HCT116 (cell line): ENCODE measurements at regions not wholly inside any gene's neighbourhood (a gene's known extent, or its start where the extent isn't known, plus 50 kb on each side); places are given as distances from the start of the nearest gene placed in this dataset.

ENCODE experiments used
- ATAC-seq: fragments of 200-7000 bp; cut with Tn5 transposase; 2 replicates; pipeline ENCODE4 v1.9.1; 2020; ENCODE audit warnings: mild to moderate bottlenecking, moderate library complexity
- BruUV-seq: library from RNA; stranded (reverse); fragments of 400-500 nt; replicated peaks from 2 replicates; lab custom pipeline; 2021; lab: Mats Ljungman, UMichigan
- CTCF ChIA-PET: fragments of 300-600 bp; sonication (Branson Sonifier 250); formaldehyde crosslinking; loops from one replicate; lab custom pipeline; 2021; ENCODE audit warnings: antibody characterized with exemption; lab: Charles Lee
- POLR2A ChIA-PET: fragments of 300-600, 350-600 bp; sonication (Branson Sonifier 250); formaldehyde crosslinking; loops from one replicate; lab custom pipeline; 2021; ENCODE audit warnings: antibody characterized with exemption; lab: Charles Lee
- RAD21 ChIA-PET, 2 experiments: fragments of 300-600 bp; sonication (Branson Sonifier 250); formaldehyde crosslinking; loops; one replicate each; lab custom pipeline; 2023; ENCODE audit warnings: low total read pairs in 2 of 2; ENCODE audit not compliant: uncharacterized antibody in 2 of 2, unreplicated experiment in 2 of 2, low non-redundant PET in 1 of 2; lab: Charles Lee
- DNase-seq: peaks from one replicate; pipeline ENCODE4 v3.0.0-alpha.2; 2010; ENCODE audit warnings: low read depth, low spot score
- H2AFZ ChIP-seq: fragments of 200-600 bp; shearing (Covaris generic), sonication (generic); 2 replicates; pipeline ENCODE4 v1.6.1; 2017; ENCODE audit warnings: low read depth, mixed run types, mixed read lengths, antibody characterized with exemption, low read length; ENCODE audit not compliant: poor library complexity, severe bottlenecking
- H3K27ac ChIP-seq: 2 replicates; pipeline ENCODE4 v1.5.1; 2012; ENCODE audit warnings: low read depth, low read length
- H3K27me3 ChIP-seq: fragments of 200-600 bp; sonication (generic); 2 replicates; pipeline ENCODE4 v1.6.1; 2016; ENCODE audit warnings: mixed run types, low read length, mixed read lengths; ENCODE audit not compliant: insufficient read depth
- H3K36me3 ChIP-seq, 2 experiments: fragments of 200-500 bp in 1 of 2; fragments of 200-600 bp in 1 of 2; sonication (Bioruptor generic) in 1 of 2; sonication (generic) in 1 of 2; 2 replicates each; pipeline versions ENCODE4 v1.5.1 to v1.6.1; 2014 to 2016; ENCODE audit warnings: low read length in 2 of 2, inconsistent platforms in 1 of 2, mixed read lengths in 1 of 2, mixed run types in 1 of 2; ENCODE audit not compliant: insufficient read depth in 2 of 2, control insufficient read depth in 1 of 2
- H3K4me1 ChIP-seq, 2 experiments: fragments of 200-600 bp in 1 of 2; sonication (generic) in 1 of 2; 2 replicates each; pipeline versions ENCODE4 v1.5.1 to v1.6.1; 2012 to 2017; ENCODE audit warnings: low read length in 2 of 2, inconsistent platforms in 1 of 2, mild to moderate bottlenecking in 1 of 2, mixed read lengths in 1 of 2, mixed run types in 1 of 2, moderate library complexity in 1 of 2; ENCODE audit not compliant: insufficient read depth in 2 of 2, control insufficient read depth in 1 of 2
- H3K4me2 ChIP-seq: fragments of 200-600 bp; sonication (generic); 2 replicates; pipeline ENCODE4 v1.6.1; 2017; ENCODE audit warnings: mixed run types, low read length, mixed read lengths
- H3K4me3 ChIP-seq, 2 experiments: fragments of 200-600 bp in 1 of 2; sonication (generic) in 1 of 2; replicated peaks in 1 of 2; 2 replicates each; pipeline ENCODE4 v1.5.1; 2011 to 2016; ENCODE audit warnings: low read length in 2 of 2, control low read depth in 1 of 2, low read depth in 1 of 2, mild to moderate bottlenecking in 1 of 2, mixed read lengths in 1 of 2, mixed run types in 1 of 2
- H3K79me2 ChIP-seq: fragments of 200-600 bp; sonication (generic); 2 replicates; pipeline ENCODE4 v1.6.1; 2017; ENCODE audit warnings: mild to moderate bottlenecking, mixed run types, low read length, moderate library complexity, mixed read lengths; ENCODE audit not compliant: insufficient read depth
- H3K9ac ChIP-seq: fragments of 200-600 bp; sonication (generic); 2 replicates; pipeline ENCODE4 v1.6.1; 2016; ENCODE audit warnings: low read length, mixed read lengths
- H3K9me2 ChIP-seq: fragments of 200-600 bp; sonication (generic), shearing (Covaris generic); 2 replicates; pipeline ENCODE4 v1.6.1; 2017; ENCODE audit warnings: mixed run types, mild to moderate bottlenecking, moderate library complexity; ENCODE audit not compliant: insufficient read depth
- H3K9me3 ChIP-seq, 2 experiments: fragments of 200-500 bp in 1 of 2; fragments of 200-600 bp in 1 of 2; sonication (Bioruptor generic) in 1 of 2; sonication (generic) in 1 of 2; 2 replicates each; pipeline ENCODE4 v1.6.1; 2014 to 2017; ENCODE audit warnings: low read length in 2 of 2, mixed read lengths in 2 of 2, inconsistent platforms in 1 of 2, low read depth in 1 of 2, mild to moderate bottlenecking in 1 of 2, mixed run types in 1 of 2, moderate library complexity in 1 of 2; ENCODE audit not compliant: control insufficient read depth in 1 of 2, insufficient read depth in 1 of 2
- H4K20me1 ChIP-seq: fragments of 200-600 bp; sonication (generic), shearing (Covaris generic); 2 replicates; pipeline ENCODE4 v1.6.1; 2017; ENCODE audit warnings: mixed run types, mild to moderate bottlenecking, moderate library complexity; ENCODE audit not compliant: insufficient read depth
- EZH2 ChIP-seq: fragments of 200-600 bp; sonication (generic); IDR thresholded peaks from 2 replicates; pipeline ENCODE4 v1.6.1; 2017; ENCODE audit warnings: antibody characterized with exemption, mixed run types
- EZH2phosphoT487 ChIP-seq: fragments of 200-600 bp; IDR thresholded peaks from 2 replicates; pipeline ENCODE4 v1.6.1; 2018; ENCODE audit warnings: antibody characterized with exemption, borderline replicate concordance
- POLR2A ChIP-seq: IDR thresholded peaks from 2 replicates; pipeline ENCODE4 v1.7.0; 2011; ENCODE audit warnings: borderline replicate concordance; ENCODE audit not compliant: insufficient read depth, insufficient read length; ENCODE audit errors: extremely low read depth
- RAD21 ChIP-seq: IDR thresholded peaks from 2 replicates; pipeline ENCODE4 v1.6.1; 2012; ENCODE audit warnings: low read depth, mild to moderate bottlenecking
- SIN3A ChIP-seq: IDR thresholded peaks from 2 replicates; pipeline ENCODE4 v1.6.1; 2012; ENCODE audit warnings: low read depth
- SP1 ChIP-seq: IDR thresholded peaks from 2 replicates; pipeline ENCODE4 v1.6.1; 2012; ENCODE audit warnings: low read depth
- intact Hi-C: fragments of 100-400 bp; cut with micrococcal nuclease; formaldehyde crosslinking; loops from 2 replicates; pipeline ENCODE4 v1.10.0; 2022
- TF ChIP-seq, protein P1 (sequence below): IDR thresholded peaks from 2 replicates; pipeline ENCODE4 v1.6.1; 2011; ENCODE audit warnings: mild to moderate bottlenecking, low read length, moderate library complexity; ENCODE audit not compliant: insufficient replicate concordance; ENCODE audit errors: extremely low read depth
- TF ChIP-seq, protein P2 (sequence below): IDR thresholded peaks from 2 replicates; pipeline ENCODE4 v1.6.1; 2012

DNA sequence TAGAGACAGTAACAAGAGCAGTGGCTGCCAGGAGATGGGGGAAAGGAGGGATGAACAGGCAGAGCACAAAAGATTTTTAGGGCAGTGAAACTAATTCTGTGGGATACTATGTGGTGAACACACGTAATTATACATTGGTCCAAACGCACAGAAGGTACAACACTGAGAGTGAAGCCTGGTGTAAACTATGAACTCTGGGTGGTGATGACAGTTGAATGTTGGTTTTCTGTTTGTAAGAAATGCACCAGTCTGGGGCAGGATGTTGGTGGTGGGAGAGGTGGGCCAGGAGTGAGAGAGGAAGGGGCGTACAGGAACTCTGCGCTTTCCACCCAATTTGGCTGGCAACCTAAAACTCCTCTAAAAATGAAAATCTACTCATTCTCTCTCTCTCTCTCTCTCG is 50.2 kb upstream of the TIAM1 start:
- no peaks in the 10 kb centered on the region for H3K36me3 ChIP-seq

More for the DNA sequence above, 50.2 kb upstream of the TIAM1 start:
- Histone ChIP-seq H3K4me1 (peaks cover 18 to 21% of the 10 kb centered on the region in 2 experiments; a peak in 2 of 4 replicates), H3K27ac (no peak overlapping the region; the same call in 1 of the 2 replicates), H3K27me3 (no peaks in the 10 kb centered on the region), H4K20me1 (no peaks in the 10 kb centered on the region), H3K79me2 (peaks cover 4% of the 10 kb centered on the region; the same call in 1 of the 2 replicates), H3K4me3 (no peak overlapping the region), H2AFZ (no peak overlapping the region), H3K4me2 (no peak overlapping the region), H3K9me3 (no peaks in the 10 kb centered on the region), H3K9me2 (no peaks in the 10 kb centered on the region), H3K9ac (no peak overlapping the region)
- ChIA-PET CTCF (interaction anchor here (1.2 kb wide), 1 partner anchor 65 kb away, joined by 3 read pairs; no protein-coding TSS in a partner anchor), POLR2A (no interaction called here), RAD21 (no interaction called here)
- intact Hi-C loops: no loop called here
- no peak for TF ChIP-seq POLR2A
- TF ChIP-seq, protein P1, sequence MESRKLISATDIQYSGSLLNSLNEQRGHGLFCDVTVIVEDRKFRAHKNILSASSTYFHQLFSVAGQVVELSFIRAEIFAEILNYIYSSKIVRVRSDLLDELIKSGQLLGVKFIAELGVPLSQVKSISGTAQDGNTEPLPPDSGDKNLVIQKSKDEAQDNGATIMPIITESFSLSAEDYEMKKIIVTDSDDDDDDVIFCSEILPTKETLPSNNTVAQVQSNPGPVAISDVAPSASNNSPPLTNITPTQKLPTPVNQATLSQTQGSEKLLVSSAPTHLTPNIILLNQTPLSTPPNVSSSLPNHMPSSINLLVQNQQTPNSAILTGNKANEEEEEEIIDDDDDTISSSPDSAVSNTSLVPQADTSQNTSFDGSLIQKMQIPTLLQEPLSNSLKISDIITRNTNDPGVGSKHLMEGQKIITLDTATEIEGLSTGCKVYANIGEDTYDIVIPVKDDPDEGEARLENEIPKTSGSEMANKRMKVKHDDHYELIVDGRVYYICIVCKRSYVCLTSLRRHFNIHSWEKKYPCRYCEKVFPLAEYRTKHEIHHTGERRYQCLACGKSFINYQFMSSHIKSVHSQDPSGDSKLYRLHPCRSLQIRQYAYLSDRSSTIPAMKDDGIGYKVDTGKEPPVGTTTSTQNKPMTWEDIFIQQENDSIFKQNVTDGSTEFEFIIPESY: no peak
- no peak for TF ChIP-seq SIN3A
- no peak for TF ChIP-seq SP1
- no peak for TF ChIP-seq RAD21
- no peak for TF ChIP-seq EZH2
- no peak for TF ChIP-seq EZH2phosphoT487
- TF ChIP-seq, protein P2, sequence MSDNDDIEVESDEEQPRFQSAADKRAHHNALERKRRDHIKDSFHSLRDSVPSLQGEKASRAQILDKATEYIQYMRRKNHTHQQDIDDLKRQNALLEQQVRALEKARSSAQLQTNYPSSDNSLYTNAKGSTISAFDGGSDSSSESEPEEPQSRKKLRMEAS: no peak
- BruUV-seq: no TSS peak
- DNase-seq: no peak
- no peak for ATAC-seq
